Thoracic aorta (tissue), 2 donors: ENCODE measurements at regions not wholly inside any gene's neighbourhood (a gene's known extent, or its start where the extent isn't known, plus 50 kb on each side); places are given as distances from the start of the nearest gene placed in this dataset.

Source experiments
- ATAC-seq: fragments of 150-250 bp; one replicate; pipeline ENCODE4 v1.8.0; 2017; ENCODE audit warnings: low read depth; ENCODE audit not compliant: insufficient number of reproducible peaks, low FRiP score
- DNase-seq: peaks from one replicate; pipeline ENCODE4 v3.0.0-alpha.2; 2020; ENCODE audit warnings: low spot score
- H3K27ac ChIP-seq, 2 donors: fragments of 200-600 bp; sonication (generic); 1 replicate in 1 of 2; 2 replicates in 1 of 2; pipeline ENCODE4 v1.5.1; 2016; ENCODE audit warnings: mild to moderate bottlenecking in 2 of 2, moderate library complexity in 2 of 2
- H3K27me3 ChIP-seq: fragments of 200-600 bp; sonication (generic); replicated peaks from 2 replicates; pipeline ENCODE4 v1.6.0; 2016; ENCODE audit warnings: mild to moderate bottlenecking; ENCODE audit not compliant: insufficient read depth
- H3K36me3 ChIP-seq: fragments of 200-600 bp; sonication (generic); one replicate; pipeline ENCODE4 v1.5.1; 2016
- H3K4me1 ChIP-seq, 2 donors: fragments of 200-600 bp; sonication (generic); 1 replicate in 1 of 2; 2 replicates in 1 of 2; pipeline versions ENCODE4 v1.5.1 to v1.6.0; 2016; ENCODE audit warnings: low read depth in 2 of 2, mild to moderate bottlenecking in 1 of 2; ENCODE audit not compliant: control insufficient read depth in 1 of 2
- H3K4me3 ChIP-seq: fragments of 200-600 bp; sonication (generic); 2 replicates; pipeline ENCODE4 v1.5.1; 2016; ENCODE audit warnings: mild to moderate bottlenecking
- H3K9me3 ChIP-seq: fragments of 200-600 bp; sonication (generic); 2 replicates; pipeline ENCODE4 v1.5.1; 2016
- CTCF ChIP-seq: fragments of 200-600 bp; sonication (generic); IDR thresholded peaks from one replicate; pipeline ENCODE4 v1.5.1; 2019; ENCODE audit warnings: antibody characterized with exemption

GRCh38 chrX:124249345-124249744 is 83.1 kb upstream of the TEX13D start:
- ATAC-seq (no peak), DNase-seq (no peak)
- no peaks in the 10 kb centered on the region for H3K4me1 ChIP-seq
- no peak for TF ChIP-seq CTCF
- H3K4me3 ChIP-seq, result no peak overlapping the region
- H3K9me3 ChIP-seq, result no peaks in the 10 kb centered on the region
- no peaks in the 10 kb centered on the region for H3K27me3 ChIP-seq
- H3K36me3 ChIP-seq, result no peaks in the 10 kb centered on the region
- no peak overlapping the region for H3K27ac ChIP-seq

GRCh38 chrX:124250835-124251437 is 81.5 kb upstream of the TEX13D start:
- DNase-seq (no peak), ATAC-seq (no peak)
- Histone ChIP-seq H3K27ac (no peak overlapping the region), H3K4me3 (no peak overlapping the region), H3K27me3 (no peaks in the 10 kb centered on the region), H3K9me3 (no peaks in the 10 kb centered on the region), H3K36me3 (no peaks in the 10 kb centered on the region), H3K4me1 (no peaks in the 10 kb centered on the region)
- TF ChIP-seq CTCF, result no peak

- H3K9me3 ChIP-seq, result no peaks in the 10 kb centered on the region
- TF ChIP-seq CTCF, result no peak
- no peaks in the 10 kb centered on the region for H3K36me3 ChIP-seq
- H3K4me3 ChIP-seq, result no peak overlapping the region
- H3K4me1 ChIP-seq, result peaks cover 4 to 25% of the 10 kb centered on the region in 2 donors
- H3K27me3 ChIP-seq, result no peaks in the 10 kb centered on the region
- DNase-seq (no peak), ATAC-seq (no peak)
- no peak overlapping the region for H3K27ac ChIP-seq
These were observed 77.8 kb upstream of the TEX13D start for GRCh38 chrX:124254611-124255010.

- Histone ChIP-seq H3K9me3 (no peaks in the 10 kb centered on the region), H3K36me3 (no peaks in the 10 kb centered on the region), H3K4me1 (peaks cover 4 to 25% of the 10 kb centered on the region in 2 donors), H3K27ac (no peak overlapping the region), H3K4me3 (no peak overlapping the region), H3K27me3 (no peaks in the 10 kb centered on the region)
- TF ChIP-seq CTCF, result no peak
- DNase-seq (no peak), ATAC-seq (no peak)
These were observed 76.2 kb upstream of the TEX13D start for GRCh38 chrX:124256216-124256615.

GRCh38 chrX:124256629-124257380 is 75.7 kb upstream of the TEX13D start:
- no peak for TF ChIP-seq CTCF
- ATAC-seq (no peak), DNase-seq (no peak)
- Histone ChIP-seq H3K27ac (peak overlapping the region in 1 of 2 donors; percentile 57), H3K4me3 (no peak overlapping the region), H3K27me3 (no peaks in the 10 kb centered on the region), H3K9me3 (no peaks in the 10 kb centered on the region), H3K4me1 (peaks cover 4 to 25% of the 10 kb centered on the region in 2 donors), H3K36me3 (no peaks in the 10 kb centered on the region)
